ENCODE measurements at regions not wholly inside any gene's neighbourhood (a gene's known extent, or its start where the extent isn't known, plus 50 kb on each side); places are given as distances from the start of the nearest gene placed in this dataset.

DNA sequence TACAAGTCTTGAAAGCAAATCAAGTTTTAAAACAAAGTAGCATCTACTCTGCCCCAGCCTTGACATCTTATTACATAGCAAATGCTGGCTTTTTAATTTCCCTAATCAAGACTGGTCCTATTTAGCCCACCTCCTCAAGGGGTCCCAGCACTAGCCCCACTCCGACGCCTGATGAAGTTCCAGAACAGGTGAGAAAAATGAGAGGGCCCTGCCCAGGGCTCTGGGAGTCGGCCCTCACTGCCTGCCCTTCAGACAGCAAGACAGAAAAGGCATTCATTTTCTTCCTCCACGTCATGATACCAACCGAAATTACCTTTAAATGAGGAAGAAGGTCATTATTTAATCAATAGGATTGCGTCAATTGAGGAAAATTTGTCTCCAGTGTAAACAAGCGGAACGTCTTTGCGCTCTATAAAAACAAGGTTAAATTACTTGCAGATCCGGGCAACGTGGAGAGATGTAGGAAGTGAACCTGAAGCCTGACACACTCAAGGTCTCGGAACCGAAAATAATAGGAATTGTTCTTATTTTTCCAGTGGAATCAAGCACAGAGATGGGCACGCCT is 170.6 kb upstream of the PKDCC start:
- no peak for DNase-seq (ENCODE audit: low spot score)
- in situ Hi-C loops (cut with MboI; ENCODE audit: low sequenced_read_pairs, unreplicated experiment), result no loop called here
- TF ChIP-seq, protein P1, sequence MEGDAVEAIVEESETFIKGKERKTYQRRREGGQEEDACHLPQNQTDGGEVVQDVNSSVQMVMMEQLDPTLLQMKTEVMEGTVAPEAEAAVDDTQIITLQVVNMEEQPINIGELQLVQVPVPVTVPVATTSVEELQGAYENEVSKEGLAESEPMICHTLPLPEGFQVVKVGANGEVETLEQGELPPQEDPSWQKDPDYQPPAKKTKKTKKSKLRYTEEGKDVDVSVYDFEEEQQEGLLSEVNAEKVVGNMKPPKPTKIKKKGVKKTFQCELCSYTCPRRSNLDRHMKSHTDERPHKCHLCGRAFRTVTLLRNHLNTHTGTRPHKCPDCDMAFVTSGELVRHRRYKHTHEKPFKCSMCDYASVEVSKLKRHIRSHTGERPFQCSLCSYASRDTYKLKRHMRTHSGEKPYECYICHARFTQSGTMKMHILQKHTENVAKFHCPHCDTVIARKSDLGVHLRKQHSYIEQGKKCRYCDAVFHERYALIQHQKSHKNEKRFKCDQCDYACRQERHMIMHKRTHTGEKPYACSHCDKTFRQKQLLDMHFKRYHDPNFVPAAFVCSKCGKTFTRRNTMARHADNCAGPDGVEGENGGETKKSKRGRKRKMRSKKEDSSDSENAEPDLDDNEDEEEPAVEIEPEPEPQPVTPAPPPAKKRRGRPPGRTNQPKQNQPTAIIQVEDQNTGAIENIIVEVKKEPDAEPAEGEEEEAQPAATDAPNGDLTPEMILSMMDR (IDR thresholded peaks at IDR 0.05; ENCODE audit: borderline replicate concordance, control extremely low read depth, extremely low read depth, insufficient read depth, missing control alignments), result no peak

DNA sequence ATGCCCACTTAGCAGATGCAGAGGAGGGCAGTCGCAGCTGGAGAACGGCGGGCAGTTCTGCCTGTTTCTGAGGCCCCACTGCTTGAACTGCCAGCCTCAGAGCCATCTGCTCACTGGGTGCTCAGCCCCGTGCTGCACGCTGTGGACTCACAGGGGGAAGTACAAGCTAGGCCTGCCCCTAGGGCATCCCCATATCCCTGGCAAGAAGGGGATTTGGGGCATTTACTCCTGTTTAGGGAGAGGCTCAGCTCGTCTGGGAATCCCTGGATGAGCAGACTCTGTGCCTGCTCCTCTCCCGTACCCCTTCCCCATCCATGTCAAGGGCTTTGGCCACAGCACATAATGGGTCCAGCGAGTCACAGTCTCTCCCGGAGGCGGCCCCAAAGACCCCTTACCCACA is 169.8 kb upstream of the PKDCC start:
- in situ Hi-C loops (cut with MboI; ENCODE audit: low sequenced_read_pairs, unreplicated experiment), result no loop called here
- no peak for DNase-seq (ENCODE audit: low spot score)
- TF ChIP-seq, protein P1 (IDR thresholded peaks at IDR 0.05; ENCODE audit: borderline replicate concordance, control extremely low read depth, extremely low read depth, insufficient read depth, missing control alignments), result no peak

DNA sequence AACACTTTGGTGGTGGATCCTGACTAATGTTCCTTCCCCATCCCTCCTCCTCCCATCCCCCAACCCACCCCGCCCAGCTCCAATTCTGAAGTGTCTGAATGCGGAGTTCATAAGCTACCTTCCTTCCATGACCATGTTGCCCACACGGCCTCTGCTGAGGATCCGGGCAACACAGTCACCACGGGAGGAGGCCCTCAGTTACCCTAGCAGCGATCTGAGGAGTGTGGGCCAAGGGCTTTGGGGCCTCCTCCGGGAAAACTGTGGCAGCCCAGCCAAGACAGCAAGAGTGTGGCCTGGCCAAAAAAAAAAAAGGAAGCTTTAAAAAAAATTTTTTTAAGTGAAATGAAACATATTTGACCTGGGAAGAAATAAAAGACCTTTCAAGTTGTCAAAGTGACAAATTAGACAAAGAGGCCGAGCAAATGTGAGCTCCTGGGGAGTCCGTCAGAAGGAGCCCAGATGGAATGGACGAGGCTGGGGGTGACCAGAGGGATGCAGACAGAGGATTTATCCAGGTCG is 169.0 kb upstream of the PKDCC start:
- TF ChIP-seq, protein P1 (IDR thresholded peaks at IDR 0.05; ENCODE audit: borderline replicate concordance, control extremely low read depth, extremely low read depth, insufficient read depth, missing control alignments), result no peak
- no peak for DNase-seq (ENCODE audit: low spot score)
- in situ Hi-C loops (cut with MboI; ENCODE audit: low sequenced_read_pairs, unreplicated experiment), result no loop called here

DNA sequence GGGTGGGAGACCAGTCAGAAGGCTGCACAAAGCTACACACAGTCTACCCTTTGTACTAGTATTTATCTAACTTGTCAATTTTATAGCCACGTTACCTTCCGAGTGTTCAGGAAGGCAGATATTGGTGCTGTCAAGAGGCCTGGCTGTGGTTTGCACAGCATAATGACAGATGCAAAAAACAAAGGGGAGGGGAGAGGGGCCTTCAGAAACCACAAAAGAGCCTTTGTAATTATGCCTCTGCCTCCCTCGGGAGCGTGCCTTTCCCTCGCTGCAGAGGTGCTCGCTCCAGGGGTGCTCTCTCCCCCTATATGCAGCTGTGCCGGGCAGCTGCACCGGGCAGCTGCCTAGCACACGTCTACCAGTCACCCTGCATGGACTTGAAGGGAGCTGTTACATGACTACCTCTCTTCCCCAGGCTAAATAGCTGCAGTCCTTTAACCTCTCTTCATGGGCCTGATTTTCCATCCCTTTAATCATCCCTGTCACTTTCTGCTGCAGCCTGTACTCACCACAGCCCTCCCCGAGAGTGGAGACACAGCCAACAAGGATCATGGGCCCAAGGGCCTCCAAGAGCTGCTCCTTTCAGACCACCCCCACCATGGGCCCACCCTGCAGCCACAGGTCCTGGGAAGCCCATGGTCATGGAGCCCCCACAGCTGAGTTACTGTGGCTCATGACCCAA is 168.4 kb upstream of the PKDCC start:
- DNase-seq (ENCODE audit: low spot score), result no peak
- TF ChIP-seq, protein P1 (IDR thresholded peaks at IDR 0.05; ENCODE audit: borderline replicate concordance, control extremely low read depth, extremely low read depth, insufficient read depth, missing control alignments), result no peak
- in situ Hi-C loops (cut with MboI; ENCODE audit: low sequenced_read_pairs, unreplicated experiment), result no loop called here

DNA sequence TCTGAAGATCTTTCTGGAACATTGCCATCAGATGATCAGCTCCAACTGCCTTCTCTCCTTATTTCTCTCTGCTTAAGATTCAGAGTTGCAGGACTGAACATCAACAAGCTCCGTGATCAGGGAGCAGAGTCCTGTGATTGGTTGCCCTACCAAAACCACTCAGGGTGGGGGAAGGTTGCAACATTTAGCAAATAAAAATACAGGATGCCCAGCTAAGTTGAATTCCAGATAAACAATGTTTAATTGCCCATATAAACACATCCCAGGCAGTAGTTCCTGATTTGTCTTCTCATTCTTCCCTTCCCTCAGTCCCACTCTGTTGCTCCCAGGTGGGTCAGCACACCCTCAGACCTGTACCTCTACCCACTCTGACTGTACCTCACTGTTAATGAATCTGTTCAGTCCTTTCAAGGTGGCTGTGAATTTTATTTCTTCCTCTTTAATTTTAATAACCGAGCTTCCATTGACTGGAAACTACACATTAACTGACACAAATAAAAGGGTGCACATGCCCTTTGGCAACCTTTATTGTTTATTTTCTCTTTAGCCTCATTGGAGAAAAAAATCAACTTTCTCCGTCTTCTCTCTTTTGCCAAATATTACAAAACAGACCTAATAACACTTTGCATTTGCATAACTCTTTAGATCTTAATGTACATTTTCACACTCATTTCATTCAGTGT is 167.1 kb upstream of the PKDCC start:
- DNase-seq (ENCODE audit: low spot score), result no peak
- TF ChIP-seq, protein P1 (IDR thresholded peaks at IDR 0.05; ENCODE audit: borderline replicate concordance, control extremely low read depth, extremely low read depth, insufficient read depth, missing control alignments), result no peak
- in situ Hi-C loops (cut with MboI; ENCODE audit: low sequenced_read_pairs, unreplicated experiment), result no loop called here

DNA sequence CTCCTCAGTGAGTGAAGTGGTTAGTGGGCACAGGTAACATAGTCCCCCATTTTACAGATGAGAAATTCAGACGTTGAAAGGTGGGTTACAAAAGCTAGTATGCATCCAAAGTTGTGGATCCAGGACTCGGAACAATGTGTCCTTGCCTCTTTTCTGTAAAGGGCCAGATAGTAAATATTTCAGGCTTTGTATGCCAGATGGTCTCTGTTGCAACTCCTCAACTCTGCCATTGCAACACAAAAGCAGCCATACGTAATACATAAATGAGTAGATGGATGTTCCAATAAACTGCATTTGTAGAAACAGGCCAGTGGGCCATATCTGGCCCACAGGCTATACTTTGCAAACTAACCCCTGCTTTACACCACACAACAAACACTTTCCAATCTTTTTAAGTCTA is 166.6 kb upstream of the PKDCC start:
- TF ChIP-seq, protein P1 (IDR thresholded peaks at IDR 0.05; ENCODE audit: borderline replicate concordance, control extremely low read depth, extremely low read depth, insufficient read depth, missing control alignments), result no peak
- in situ Hi-C loops (cut with MboI; ENCODE audit: low sequenced_read_pairs, unreplicated experiment), result no loop called here
- DNase-seq (ENCODE audit: low spot score), result no peak

Data from GM13976 (cell line).